Trophoblast cell (in vitro differentiated cells and primary cell): ENCODE measurements at regions not wholly inside any gene's neighbourhood (a gene's known extent, or its start where the extent isn't known, plus 50 kb on each side); places are given as distances from the start of the nearest gene placed in this dataset.
"Not testable (repeated sequence)": the region's sequence is repeated elsewhere in the genome, so short reads cannot be mapped to it uniquely, and the experiment has no call there.

Source experiments
- DNase-seq, 2 donors: peaks; one replicate each; pipeline ENCODE4 v3.0.0-alpha.2; 2016
- H2AFZ ChIP-seq: 2 replicates; pipeline ENCODE4 v1.6.1; 2013; ENCODE audit warnings: low read length, moderate library complexity, mild to moderate bottlenecking; ENCODE audit not compliant: insufficient read depth, poor library complexity
- H2AK5ac ChIP-seq: 2 replicates; pipeline ENCODE4 v1.6.1; 2013; ENCODE audit warnings: mild to moderate bottlenecking, low read length
- H2BK120ac ChIP-seq: 2 replicates; pipeline ENCODE4 v1.6.1; 2013; ENCODE audit warnings: low read length, mild to moderate bottlenecking, moderate library complexity; ENCODE audit not compliant: insufficient read depth, poor library complexity
- H2BK12ac ChIP-seq: 2 replicates; pipeline ENCODE4 v1.6.1; 2013; ENCODE audit warnings: mild to moderate bottlenecking, low read length, moderate library complexity
- H2BK5ac ChIP-seq: 2 replicates; pipeline ENCODE4 v1.6.1; 2013; ENCODE audit warnings: low read length, low read depth, moderate library complexity, mild to moderate bottlenecking; ENCODE audit not compliant: poor library complexity
- H3K14ac ChIP-seq: 2 replicates; pipeline ENCODE4 v1.6.1; 2013; ENCODE audit warnings: mild to moderate bottlenecking, low read length
- H3K18ac ChIP-seq: 2 replicates; pipeline ENCODE4 v1.6.1; 2013; ENCODE audit warnings: mild to moderate bottlenecking, low read length
- H3K23ac ChIP-seq: 2 replicates; pipeline ENCODE4 v1.6.1; 2013; ENCODE audit warnings: low read length
- H3K27ac ChIP-seq: 2 replicates; pipeline ENCODE4 v1.5.1; 2013; ENCODE audit warnings: low read depth, mild to moderate bottlenecking, inconsistent platforms, low read length, moderate library complexity
- H3K27me3 ChIP-seq: 2 replicates; pipeline ENCODE4 v1.6.1; 2013; ENCODE audit warnings: inconsistent platforms, mild to moderate bottlenecking, low read length, moderate library complexity; ENCODE audit not compliant: insufficient read depth
- H3K36me3 ChIP-seq, 2 experiments: 1 replicate in 1 of 2; 2 replicates in 1 of 2; pipeline ENCODE4 v1.6.1; 2013; ENCODE audit warnings: low read length in 2 of 2, mild to moderate bottlenecking in 2 of 2, moderate library complexity in 1 of 2; ENCODE audit not compliant: insufficient read depth in 2 of 2, control insufficient read depth in 1 of 2
- H3K4ac ChIP-seq: 2 replicates; pipeline ENCODE4 v1.6.1; 2013; ENCODE audit warnings: low read depth, mild to moderate bottlenecking, low read length, moderate library complexity
- H3K4me1 ChIP-seq, 2 experiments: 1 replicate in 1 of 2; 2 replicates in 1 of 2; pipeline ENCODE4 v1.6.1; 2013; ENCODE audit warnings: low read length in 2 of 2, mild to moderate bottlenecking in 2 of 2, moderate library complexity in 1 of 2; ENCODE audit not compliant: insufficient read depth in 2 of 2, control insufficient read depth in 1 of 2
- H3K4me2 ChIP-seq: 2 replicates; pipeline ENCODE4 v1.6.1; 2013; ENCODE audit warnings: inconsistent platforms, mild to moderate bottlenecking, low read length, moderate library complexity
- H3K4me3 ChIP-seq: 2 replicates; pipeline ENCODE4 v1.5.1; 2013; ENCODE audit warnings: mild to moderate bottlenecking, low read depth, low read length, inconsistent platforms
- H3K79me1 ChIP-seq: one replicate; pipeline ENCODE4 v1.6.1; 2013; ENCODE audit warnings: low read length
- H3K79me2 ChIP-seq: 2 replicates; pipeline ENCODE4 v1.6.1; 2013; ENCODE audit warnings: low read length, mild to moderate bottlenecking; ENCODE audit not compliant: control insufficient read depth, insufficient read depth, poor library complexity
- H3K9ac ChIP-seq: 2 replicates; pipeline ENCODE4 v1.6.1; 2013; ENCODE audit warnings: mild to moderate bottlenecking, low read length
- H3K9me3 ChIP-seq: 2 replicates; pipeline ENCODE4 v1.6.1; 2013; ENCODE audit warnings: low read depth, mild to moderate bottlenecking, control low read depth, inconsistent platforms, low read length; ENCODE audit not compliant: insufficient read depth
- H4K12ac ChIP-seq: 2 replicates; pipeline ENCODE4 v1.6.1; 2013; ENCODE audit warnings: low read depth, mild to moderate bottlenecking, low read length, moderate library complexity
- H4K8ac ChIP-seq: 2 replicates; pipeline ENCODE4 v1.6.1; 2013; ENCODE audit warnings: low read depth, mild to moderate bottlenecking, low read length, moderate library complexity
- H4K91ac ChIP-seq: one replicate; pipeline ENCODE4 v1.6.1; 2013; ENCODE audit warnings: low read depth, mild to moderate bottlenecking, low read length, moderate library complexity
- WGBS: extraction: QIAGEN DNeasy Blood & Tissue Kit; methylation state at CpG from one replicate; pipeline ENCODE4 v1.1.7; 2013; ENCODE audit warnings: missing lambda C conversion rate; ENCODE audit not compliant: insufficient read length, insufficient coverage; ENCODE audit errors: extremely low coverage; 5-methylcytosine and 5-hydroxymethylcytosine counted together

GRCh38 chrY:18615809-18616208, 69.3 kb downstream of the HSFY1 start:
- not testable (repeated sequence) for H2AK5ac ChIP-seq, H3K79me1 ChIP-seq, H3K23ac ChIP-seq, H3K4me3 ChIP-seq, H2AFZ ChIP-seq, H4K8ac ChIP-seq, H3K4me1 ChIP-seq, H2BK12ac ChIP-seq, H2BK120ac ChIP-seq, H3K4ac ChIP-seq, H2BK5ac ChIP-seq, H3K14ac ChIP-seq, H3K27me3 ChIP-seq, H3K18ac ChIP-seq, DNase-seq, H3K9ac ChIP-seq, H3K27ac ChIP-seq, H3K4me2 ChIP-seq, H3K9me3 ChIP-seq, H4K91ac ChIP-seq, H4K12ac ChIP-seq, H3K36me3 ChIP-seq, H3K79me2 ChIP-seq
- no CpG with 5 or more reads among the region's 1 CpG for WGBS

- not testable (repeated sequence) for H3K4me3 ChIP-seq, H4K91ac ChIP-seq, H3K23ac ChIP-seq, H3K4me1 ChIP-seq, H2BK5ac ChIP-seq, H3K4ac ChIP-seq, H3K18ac ChIP-seq, H4K12ac ChIP-seq, H2AFZ ChIP-seq, H2AK5ac ChIP-seq, H3K27ac ChIP-seq, DNase-seq, H2BK120ac ChIP-seq, H3K79me1 ChIP-seq, H2BK12ac ChIP-seq, H3K79me2 ChIP-seq, H3K9ac ChIP-seq, H3K36me3 ChIP-seq, H3K4me2 ChIP-seq, H4K8ac ChIP-seq, H3K9me3 ChIP-seq, H3K27me3 ChIP-seq, H3K14ac ChIP-seq
- WGBS: no CpG with 5 or more reads among the region's 9 CpGs
Observed at GRCh38 chrY:18629805-18630516, 83.4 kb downstream of the HSFY1 start.

- H3K14ac ChIP-seq, H3K4me2 ChIP-seq, H3K4me1 ChIP-seq, H2BK120ac ChIP-seq, H3K36me3 ChIP-seq, H4K91ac ChIP-seq, H3K79me2 ChIP-seq, H3K79me1 ChIP-seq, H3K9me3 ChIP-seq, H3K9ac ChIP-seq, H3K4ac ChIP-seq, H2AFZ ChIP-seq, H2BK5ac ChIP-seq, H3K4me3 ChIP-seq, H2AK5ac ChIP-seq, H3K18ac ChIP-seq, H4K12ac ChIP-seq, H3K27me3 ChIP-seq, H3K27ac ChIP-seq, DNase-seq, H3K23ac ChIP-seq, H4K8ac ChIP-seq, H2BK12ac ChIP-seq: not testable (repeated sequence)
- WGBS: no CpG with 5 or more reads among the region's 3 CpGs
Observed at GRCh38 chrY:18630571-18630970, 84.1 kb downstream of the HSFY1 start.

- H3K18ac ChIP-seq, H2AK5ac ChIP-seq, H3K27me3 ChIP-seq, H3K36me3 ChIP-seq, H3K27ac ChIP-seq, H2BK120ac ChIP-seq, H4K12ac ChIP-seq, H3K79me2 ChIP-seq, H2BK12ac ChIP-seq, H3K9ac ChIP-seq, H3K4me2 ChIP-seq, H2AFZ ChIP-seq, H4K8ac ChIP-seq, H3K79me1 ChIP-seq, DNase-seq, H3K23ac ChIP-seq, H2BK5ac ChIP-seq, H3K4me1 ChIP-seq, H3K14ac ChIP-seq, H3K4me3 ChIP-seq, H3K9me3 ChIP-seq, H4K91ac ChIP-seq, H3K4ac ChIP-seq: not testable (repeated sequence)
- no CpG with 5 or more reads among the region's 7 CpGs for WGBS
Observed at GRCh38 chrY:18631610-18632009, 85.1 kb downstream of the HSFY1 start.
